ENCODE measurements at regions not wholly inside any gene's neighbourhood (a gene's known extent, or its start where the extent isn't known, plus 50 kb on each side); places are given as distances from the start of the nearest gene placed in this dataset.

- H3K4me1 Mint-ChIP-seq, result no peaks in the 10 kb centered on the region
- no peaks in the 10 kb centered on the region for H3K27me3 Mint-ChIP-seq
- H3K9me3 Mint-ChIP-seq, result peaks cover 1% of the 10 kb centered on the region
- DNase-seq, result no peak
- no peak overlapping the region for H3K27ac Mint-ChIP-seq
- no peak for ATAC-seq (ENCODE audit: low read depth)
- H3K36me3 Mint-ChIP-seq (ENCODE audit: low read depth), result no peaks in the 10 kb centered on the region
- CTCF ChIA-PET, result no interaction called here
- intact Hi-C loops (cut with micrococcal nuclease), result no loop called here
- POLR2A ChIA-PET, result no interaction called here
- no peak overlapping the region for H3K4me3 Mint-ChIP-seq
- TF ChIP-seq CTCF (IDR thresholded peaks at IDR 0.05), result no peak
Observed at GRCh38 chr9:18056269-18056992, 417.5 kb upstream of the ADAMTSL1 start.

- intact Hi-C loops (cut with micrococcal nuclease), result no loop called here
- ChIA-PET POLR2A (no interaction called here), CTCF (no interaction called here)
- TF ChIP-seq CTCF (IDR thresholded peaks at IDR 0.05), result no peak
- Mint-ChIP-seq H3K27me3 (no peaks in the 10 kb centered on the region), H3K9me3 (peaks cover 1% of the 10 kb centered on the region), H3K4me3 (no peak overlapping the region), H3K4me1 (no peaks in the 10 kb centered on the region), H3K36me3 (ENCODE audit: low read depth) (no peaks in the 10 kb centered on the region), H3K27ac (no peak overlapping the region)
- ATAC-seq (ENCODE audit: low read depth) (no peak), DNase-seq (no peak)
Observed at GRCh38 chr9:18056993-18057369, 417.0 kb upstream of the ADAMTSL1 start.

GRCh38 chr9:18058564-18059442 is 415.1 kb upstream of the ADAMTSL1 start:
- ATAC-seq (ENCODE audit: low read depth) (no peak), DNase-seq (no peak)
- intact Hi-C loops (cut with micrococcal nuclease), result no loop called here
- CTCF ChIA-PET, result no interaction called here
- no peak for TF ChIP-seq CTCF (IDR thresholded peaks at IDR 0.05)
- no peak overlapping the region for H3K27ac Mint-ChIP-seq
- no peaks in the 10 kb centered on the region for H3K36me3 Mint-ChIP-seq (ENCODE audit: low read depth)
- H3K4me1 Mint-ChIP-seq, result no peaks in the 10 kb centered on the region
- POLR2A ChIA-PET, result no interaction called here
- peaks cover 1% of the 10 kb centered on the region for H3K9me3 Mint-ChIP-seq
- H3K4me3 Mint-ChIP-seq, result no peak overlapping the region
- H3K27me3 Mint-ChIP-seq, result no peaks in the 10 kb centered on the region

- intact Hi-C loops (cut with micrococcal nuclease), result no loop called here
- no peak for ATAC-seq (ENCODE audit: low read depth)
- DNase-seq, result no peak
- Mint-ChIP-seq H3K27ac (no peak overlapping the region), H3K9me3 (no peaks in the 10 kb centered on the region), H3K36me3 (ENCODE audit: low read depth) (no peaks in the 10 kb centered on the region), H3K4me1 (no peaks in the 10 kb centered on the region), H3K27me3 (no peaks in the 10 kb centered on the region), H3K4me3 (no peak overlapping the region)
- POLR2A ChIA-PET, result no interaction called here
- CTCF ChIA-PET, result no interaction called here
- TF ChIP-seq CTCF (IDR thresholded peaks at IDR 0.05), result no peak
Observed at GRCh38 chr9:18059447-18059846, 414.5 kb upstream of the ADAMTSL1 start.

- no peak overlapping the region for H3K27ac Mint-ChIP-seq
- ChIA-PET CTCF (no interaction called here), POLR2A (no interaction called here)
- no peaks in the 10 kb centered on the region for H3K27me3 Mint-ChIP-seq
- H3K4me1 Mint-ChIP-seq, result no peaks in the 10 kb centered on the region
- no peak for TF ChIP-seq CTCF (IDR thresholded peaks at IDR 0.05)
- no peaks in the 10 kb centered on the region for H3K36me3 Mint-ChIP-seq (ENCODE audit: low read depth)
- ATAC-seq (ENCODE audit: low read depth), result no peak
- intact Hi-C loops (cut with micrococcal nuclease), result no loop called here
- H3K4me3 Mint-ChIP-seq, result no peak overlapping the region
- DNase-seq, result no peak
- no peaks in the 10 kb centered on the region for H3K9me3 Mint-ChIP-seq
Observed at GRCh38 chr9:18060269-18060934, 413.6 kb upstream of the ADAMTSL1 start.

Measured in activated B cell treated with CpG ODN at 0.5 μM for 24 hours (primary cell).